Fibroblast of skin of abdomen (primary cell): ENCODE measurements at regions not wholly inside any gene's neighbourhood (a gene's known extent, or its start where the extent isn't known, plus 50 kb on each side); places are given as distances from the start of the nearest gene placed in this dataset.
"Not testable (repeated sequence)": the region's sequence is repeated elsewhere in the genome, so short reads cannot be mapped to it uniquely, and the experiment has no call there.

ENCODE experiments used
- DNase-seq: peaks from one replicate; pipeline ENCODE4 v3.0.0-alpha.2; 2013

DNA sequence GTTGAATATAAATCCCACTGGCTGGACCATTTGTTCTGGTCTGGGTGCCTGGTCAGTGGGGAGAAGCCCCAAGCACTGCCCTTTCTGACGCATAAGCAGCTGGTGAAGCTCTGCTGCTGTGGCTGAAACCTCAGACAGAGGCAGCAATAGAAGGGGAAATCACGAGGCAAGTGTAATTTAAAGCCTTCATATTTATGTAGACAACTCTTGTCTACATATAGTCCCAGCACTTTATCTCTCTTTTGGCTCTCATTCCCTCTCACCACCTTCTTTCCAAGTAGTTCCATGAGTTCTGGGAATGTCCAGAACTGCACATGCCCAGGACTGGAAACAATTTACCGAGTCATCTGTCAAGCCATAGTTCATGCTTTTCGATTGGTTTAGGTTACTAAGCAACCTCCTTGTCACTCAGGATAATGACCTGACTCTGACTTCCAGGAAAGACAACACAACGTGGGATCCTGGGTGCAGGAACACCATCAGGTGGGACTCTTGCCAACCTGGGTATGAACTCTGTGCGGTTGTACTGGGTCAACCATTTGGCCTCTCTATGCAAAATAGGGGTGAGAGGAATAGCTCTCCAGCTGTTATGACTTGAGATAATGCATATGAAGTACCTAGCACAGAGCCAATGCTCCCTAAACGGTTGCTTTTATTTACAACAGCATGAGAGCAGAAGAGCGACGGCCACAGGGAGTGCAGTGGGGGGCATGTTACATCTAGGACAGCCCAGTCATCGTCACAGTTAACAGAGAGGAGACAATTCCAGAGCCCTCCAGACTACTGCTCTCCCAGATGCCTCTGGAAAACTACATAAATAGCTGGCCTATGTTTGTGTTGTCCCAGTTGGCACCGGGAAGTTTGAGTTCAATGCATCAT is 321.9 kb downstream of the FOXO1 start:
- no peak for DNase-seq

DNA sequence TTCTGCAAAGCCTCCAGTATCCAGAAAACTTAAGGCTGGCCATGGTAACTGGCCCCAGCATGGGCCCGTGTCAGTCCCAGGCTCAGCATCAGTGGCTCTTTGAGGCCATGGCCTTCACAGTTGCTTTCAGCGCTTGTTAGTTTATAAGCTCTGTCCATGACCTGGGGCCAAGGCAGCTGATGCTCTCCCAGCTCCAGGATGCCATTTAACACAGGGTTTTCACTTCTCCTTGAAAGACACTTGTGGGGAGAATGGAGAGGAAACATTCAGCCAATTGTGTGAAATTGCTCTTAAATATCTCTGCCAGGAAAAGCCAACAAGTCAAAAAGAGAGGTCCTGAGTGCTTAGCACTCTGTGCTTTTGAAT is 321.3 kb downstream of the FOXO1 start:
- no peak for DNase-seq

DNA sequence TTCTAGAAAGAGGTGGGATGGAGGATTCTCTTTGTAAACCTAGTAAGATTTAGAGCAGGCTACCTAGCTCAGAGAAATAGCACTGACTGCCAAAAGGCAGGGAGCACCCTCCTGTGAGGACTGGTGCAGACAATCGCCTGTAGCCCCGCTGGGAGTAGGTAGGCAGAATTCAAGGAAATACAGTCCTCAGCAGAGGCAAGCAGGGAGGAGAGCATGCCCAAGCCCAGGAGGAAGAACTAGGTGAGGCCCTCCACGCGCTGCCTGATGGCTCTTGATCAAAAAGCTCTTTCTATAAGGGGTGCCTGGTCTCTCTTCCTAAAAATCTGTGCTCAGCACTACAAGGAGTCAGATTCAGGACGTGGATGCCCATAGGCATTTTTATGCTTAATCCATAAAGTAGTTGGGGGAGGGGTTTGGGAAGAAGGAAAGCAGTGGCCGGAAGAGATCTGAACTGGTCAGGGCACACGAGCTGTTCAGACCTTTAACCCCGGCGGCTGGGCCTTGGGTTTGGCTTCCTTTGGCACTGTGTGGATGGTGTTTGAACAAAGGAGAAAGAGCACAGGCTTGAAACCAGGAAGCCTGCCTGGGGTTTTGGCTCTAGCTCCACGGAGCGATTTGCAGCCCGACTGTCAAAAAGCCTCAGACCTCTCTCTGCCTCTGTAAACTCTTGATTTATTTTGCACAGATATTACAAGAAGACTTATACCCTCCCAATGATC is 320.6 kb downstream of the FOXO1 start:
- no peak for DNase-seq

- no peak for DNase-seq
Measured at GRCh38 chr13:40346592-40346991, 319.8 kb downstream of the FOXO1 start.

DNA sequence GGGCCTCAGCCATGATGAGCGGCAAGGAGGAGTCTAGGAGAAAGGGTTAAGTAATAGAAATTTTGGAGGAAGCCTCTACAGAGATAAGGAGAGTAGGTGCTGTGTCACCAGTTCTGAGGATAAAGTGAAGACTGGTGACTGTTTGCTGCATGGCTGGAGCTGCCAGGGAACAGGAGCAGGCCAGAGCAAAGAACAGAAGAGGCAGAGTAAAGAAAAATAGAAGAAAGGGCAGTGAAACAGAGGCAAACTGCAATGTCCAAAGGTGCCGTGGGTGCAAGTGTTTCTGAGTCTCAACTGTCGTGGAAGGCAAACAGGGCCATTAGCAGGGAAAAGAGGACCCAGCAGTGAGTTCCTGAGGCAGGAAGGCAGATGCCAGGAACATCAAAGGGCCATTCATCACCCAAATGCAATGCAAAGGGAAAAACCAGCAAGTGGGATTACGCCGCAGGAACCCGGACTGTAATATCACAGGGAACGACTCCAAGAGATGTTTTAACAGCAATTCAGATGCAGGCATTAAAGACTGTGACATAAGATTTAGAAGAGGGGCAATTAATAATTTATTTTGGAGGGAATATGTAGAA is 318.3 kb downstream of the FOXO1 start:
- DNase-seq: no peak

DNA sequence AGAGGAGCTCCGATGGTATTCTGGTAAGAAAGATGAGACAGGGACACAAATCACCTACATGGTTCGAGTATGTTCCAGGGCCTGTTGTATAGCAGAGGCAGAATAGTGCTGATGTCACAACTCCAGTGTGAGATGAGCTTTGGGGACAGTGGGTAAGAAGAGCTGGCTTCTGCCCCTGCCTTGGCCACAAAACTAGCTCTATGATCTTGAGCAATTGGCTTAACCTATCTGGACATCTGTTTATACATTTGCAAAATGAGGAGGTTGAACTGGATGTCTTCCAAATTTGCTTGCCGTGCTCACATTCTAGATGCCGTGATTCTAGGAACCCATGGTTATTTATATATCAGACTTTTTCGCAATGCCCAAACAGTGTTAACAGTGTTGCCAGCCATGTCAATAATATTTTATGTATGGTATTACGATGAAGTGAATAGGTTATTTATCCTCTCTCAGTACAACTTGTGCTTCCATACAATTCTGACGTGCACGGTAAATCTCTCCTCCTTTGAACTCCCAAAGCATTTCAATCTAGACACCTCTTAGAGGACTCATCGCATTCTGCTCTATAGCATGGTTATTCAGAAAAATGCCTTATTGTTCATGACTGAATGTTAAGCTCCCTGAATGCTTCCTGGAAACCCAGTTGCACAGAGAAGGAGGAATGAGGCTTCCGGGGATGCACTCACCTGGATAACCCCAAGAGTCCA is 316.0 kb downstream of the FOXO1 start:
- DNase-seq: no peak

DNA sequence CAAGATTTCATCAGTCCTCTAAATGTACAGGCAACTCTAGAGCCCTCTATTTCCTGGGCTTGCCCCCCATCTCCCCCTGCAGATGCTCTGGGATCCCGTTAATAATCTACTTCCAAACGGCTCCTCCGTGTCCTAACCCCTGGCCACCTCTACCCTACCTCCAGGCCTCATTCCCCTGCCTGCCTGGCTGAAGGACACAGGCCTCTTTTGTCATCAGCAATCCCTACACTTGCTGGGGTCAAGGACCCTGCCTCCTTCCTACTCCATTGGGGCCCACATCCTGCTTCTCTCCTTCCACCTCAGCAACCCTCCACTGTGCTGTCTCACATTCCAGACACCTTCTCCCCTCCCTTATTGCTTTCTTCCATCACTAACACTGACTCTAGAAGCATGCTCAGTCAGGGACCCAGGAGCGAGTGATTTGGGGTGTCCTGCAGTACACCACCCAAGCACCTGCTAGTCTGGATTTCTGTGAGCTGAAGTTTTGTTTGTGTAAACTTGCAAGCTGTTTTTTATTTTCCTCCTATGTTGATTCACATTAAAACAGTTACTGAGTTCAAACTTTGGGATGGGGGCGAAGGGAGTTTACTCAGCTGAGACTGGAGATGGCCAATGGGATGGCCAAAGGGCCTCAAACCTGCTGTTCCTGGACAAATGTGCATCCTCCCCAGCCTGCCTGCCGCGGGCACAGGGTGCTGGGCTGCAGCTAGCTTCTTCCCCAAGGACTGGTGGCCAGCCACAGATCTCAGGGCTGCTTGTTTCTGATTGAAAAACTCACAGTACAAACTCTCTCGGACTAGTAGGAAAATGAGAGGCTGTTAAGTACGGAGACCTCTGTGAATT is 314.7 kb downstream of the FOXO1 start:
- DNase-seq: no peak

- no peak for DNase-seq
Measured at GRCh38 chr13:40352380-40352778, 314.1 kb downstream of the FOXO1 start.

- no peak for DNase-seq
Measured at GRCh38 chr13:40352802-40353562, 313.5 kb downstream of the FOXO1 start.

DNA sequence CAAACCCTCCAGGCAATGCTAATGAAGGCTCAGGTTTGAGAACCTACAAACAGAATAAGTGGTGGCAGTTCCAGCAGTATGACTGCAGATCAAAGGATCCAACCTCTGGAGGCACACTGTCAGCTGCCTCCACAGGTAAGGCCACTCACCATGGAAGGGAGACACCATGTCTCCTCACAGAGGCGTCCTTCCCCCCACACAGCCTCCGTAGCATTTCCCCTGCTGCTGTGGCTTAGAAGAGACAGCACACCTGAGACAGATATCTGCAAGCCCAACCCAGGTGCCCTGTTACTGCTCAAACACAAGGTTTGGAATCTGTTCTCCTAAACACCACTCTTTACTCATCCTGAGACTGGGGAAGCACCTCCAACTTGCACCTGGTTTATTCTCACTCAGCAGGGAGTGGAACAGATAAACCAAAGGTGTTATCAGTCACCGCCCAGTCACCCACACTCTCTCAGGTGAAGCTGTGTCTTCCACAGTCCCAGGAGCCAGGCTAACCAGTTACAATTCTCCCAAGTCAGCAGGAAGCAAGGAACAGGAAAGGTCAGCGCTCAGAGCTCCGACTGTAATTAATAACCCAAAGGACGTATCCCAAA is 311.2 kb downstream of the FOXO1 start:
- DNase-seq: no peak

- DNase-seq: no peak
Measured at GRCh38 chr13:40356011-40356410, 310.4 kb downstream of the FOXO1 start.

- DNase-seq: not testable (repeated sequence)
Measured at GRCh38 chr13:40356458-40356857, 310.0 kb downstream of the FOXO1 start.

DNA sequence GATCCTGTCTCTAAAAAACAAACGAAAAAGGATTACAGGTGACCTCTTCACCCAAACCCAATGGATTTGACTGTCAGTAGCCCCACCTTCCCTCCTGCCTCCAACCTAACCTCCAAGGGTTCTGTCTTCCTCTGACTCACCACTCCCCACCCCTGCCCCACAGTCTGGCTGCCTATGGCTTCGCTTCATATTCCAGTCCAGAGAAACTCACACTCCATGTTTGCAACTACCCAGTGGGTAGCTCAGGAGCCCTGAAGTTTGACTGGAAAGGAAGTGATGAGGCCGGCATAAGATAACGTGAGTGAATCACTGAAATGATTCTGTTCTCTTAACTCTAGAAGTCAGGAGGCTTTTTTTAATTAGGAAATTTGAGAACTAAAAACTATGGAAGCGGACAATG is 303.9 kb downstream of the FOXO1 start:
- DNase-seq: no peak

GRCh38 chr13:40363653-40364052 is 302.8 kb downstream of the FOXO1 start:
- no peak for DNase-seq

- no peak for DNase-seq
Measured at GRCh38 chr13:40366119-40366518, 300.3 kb downstream of the FOXO1 start.

DNA sequence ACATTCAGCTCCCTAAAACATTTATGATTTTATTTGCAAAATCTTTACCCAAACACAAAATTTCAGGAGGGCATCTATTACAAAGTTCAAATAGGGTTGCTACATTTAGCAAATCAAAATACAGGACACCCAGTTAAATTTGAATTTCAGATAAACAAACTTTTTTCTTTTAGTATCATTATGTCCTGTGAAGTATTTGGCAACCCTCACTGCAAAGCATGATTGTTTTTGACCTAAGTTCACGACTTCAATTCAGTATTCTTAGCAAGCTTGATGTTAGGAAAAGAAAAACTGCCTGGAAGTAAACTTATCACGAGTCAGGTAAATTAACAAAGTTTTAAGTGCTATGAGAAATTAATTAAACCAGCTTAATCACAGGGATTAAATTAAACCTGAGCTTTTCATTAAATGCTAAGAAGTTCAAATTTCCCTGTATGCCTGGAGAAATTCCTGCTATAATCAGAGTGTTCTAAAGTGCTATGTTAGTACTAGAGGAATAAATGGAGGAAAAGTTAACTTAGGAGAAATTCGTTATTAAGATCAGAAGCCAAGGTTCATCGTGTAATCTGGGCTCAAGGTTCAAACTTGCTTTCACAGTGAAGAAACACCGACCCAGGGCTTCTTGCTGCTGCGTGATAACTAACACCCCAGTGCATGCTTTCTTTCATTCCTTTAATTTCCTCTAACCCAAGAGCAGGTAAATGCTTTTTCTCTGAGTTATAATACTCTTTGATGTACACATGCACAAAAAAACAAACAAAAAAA is 298.1 kb downstream of the FOXO1 start:
- DNase-seq: no peak

- no peak for DNase-seq
Measured at GRCh38 chr13:40370661-40371060, 295.8 kb downstream of the FOXO1 start.

DNA sequence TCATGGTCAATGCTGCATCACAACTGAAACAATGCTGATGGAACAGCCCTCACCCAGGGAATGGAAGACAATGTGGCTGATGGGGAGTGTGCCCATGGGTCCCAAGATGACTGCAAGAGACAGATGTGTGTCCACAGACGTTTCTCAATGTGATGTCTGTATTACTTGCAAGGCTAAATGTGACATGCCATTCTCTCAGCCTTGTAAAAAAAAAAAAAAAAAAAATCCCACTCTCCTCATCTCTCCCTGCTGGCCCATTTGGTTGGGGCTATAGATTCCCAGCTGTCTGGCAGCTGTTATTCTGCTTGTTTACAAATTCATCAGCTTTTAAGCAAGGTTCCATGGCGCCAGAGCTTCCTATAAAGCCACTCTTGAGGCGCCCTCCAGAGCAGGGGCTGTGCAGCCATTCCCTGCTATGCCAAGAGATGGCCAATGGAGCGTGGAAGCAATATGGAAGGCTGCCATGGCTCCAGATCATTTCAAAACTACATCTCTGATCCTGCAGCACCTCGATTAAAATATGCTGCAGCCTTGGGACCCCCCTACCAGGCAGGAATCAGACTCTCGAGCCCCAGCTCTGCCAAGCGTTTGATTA is 294.8 kb downstream of the FOXO1 start:
- DNase-seq: no peak

GRCh38 chr13:40373608-40374007 is 292.8 kb downstream of the FOXO1 start:
- not testable (repeated sequence) for DNase-seq
